Upper lobe of right lung (tissue), 1 donor: ENCODE measurements at regions not wholly inside any gene's neighbourhood (a gene's known extent, or its start where the extent isn't known, plus 50 kb on each side); places are given as distances from the start of the nearest gene placed in this dataset.

Source experiments
- ATAC-seq: fragments of 200-7000 bp; cut with Tn5 transposase; one replicate; pipeline ENCODE4 v1.9.1; 2020; ENCODE audit warnings: mild to moderate bottlenecking, moderate library complexity
- DNase-seq: peaks from one replicate; pipeline ENCODE4 v3.0.0-alpha.2; 2020
- H3K27ac ChIP-seq: fragments of 200-600 bp; one replicate; pipeline ENCODE4 v1.8.0; 2022
- H3K27me3 ChIP-seq: fragments of 200-600 bp; one replicate; pipeline ENCODE4 v1.8.0; 2022; ENCODE audit warnings: mild to moderate bottlenecking
- H3K36me3 ChIP-seq: fragments of 200-600 bp; one replicate; pipeline ENCODE4 v1.8.0; 2022
- H3K4me1 ChIP-seq: fragments of 200-600 bp; one replicate; pipeline ENCODE4 v1.8.0; 2022
- H3K4me3 ChIP-seq: fragments of 200-600 bp; one replicate; pipeline ENCODE4 v1.8.0; 2022; ENCODE audit warnings: mild to moderate bottlenecking
- H3K9me3 ChIP-seq: fragments of 200-600 bp; one replicate; pipeline ENCODE4 v1.8.0; 2022
- intact Hi-C: fragments of 100-400 bp; cut with DNase I; formaldehyde crosslinking; loops from one replicate; pipeline ENCODE4 v1.11.0; 2022
- TF ChIP-seq, protein P1 (sequence below): fragments of 200-600 bp; IDR thresholded peaks from one replicate; pipeline ENCODE4 v1.8.0; 2022; ENCODE audit warnings: antibody characterized with exemption
- donor health status: DM: no; HTN: yes; CAD: no; lungs with severe emphysema.

DNA sequence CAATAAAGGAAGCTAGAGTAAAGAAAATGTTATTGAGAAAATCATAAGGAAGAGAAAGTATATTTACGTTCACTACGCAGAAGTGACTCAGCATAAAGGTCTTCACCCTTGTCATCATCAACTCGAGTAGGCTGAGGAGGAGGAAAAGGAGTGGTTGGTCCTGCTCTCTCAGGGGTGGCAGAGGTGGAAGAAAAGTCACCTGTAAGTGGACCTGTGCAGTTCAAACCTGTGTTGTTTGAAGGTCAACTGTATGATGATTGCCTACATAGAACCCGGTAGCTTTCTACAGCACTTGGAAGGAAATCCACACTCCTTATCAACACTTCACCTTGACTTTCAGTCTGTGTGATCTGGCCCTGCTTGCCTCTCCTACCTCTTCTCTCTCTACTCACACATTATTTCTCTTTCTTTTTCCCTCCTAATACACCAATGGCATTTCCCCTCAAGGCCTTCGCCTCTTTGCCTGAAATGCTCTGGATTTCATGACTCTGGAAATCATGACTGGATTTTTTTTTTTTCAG is 109.3 kb upstream of the CPEB4 start:
- Histone ChIP-seq H3K36me3 (no peaks in the 10 kb centered on the region), H3K4me1 (peaks cover 19% of the 10 kb centered on the region), H3K4me3 (no peak overlapping the region), H3K9me3 (no peaks in the 10 kb centered on the region), H3K27ac (peak overlapping the region; percentile 2), H3K27me3 (no peaks in the 10 kb centered on the region)
- TF ChIP-seq, protein P1, sequence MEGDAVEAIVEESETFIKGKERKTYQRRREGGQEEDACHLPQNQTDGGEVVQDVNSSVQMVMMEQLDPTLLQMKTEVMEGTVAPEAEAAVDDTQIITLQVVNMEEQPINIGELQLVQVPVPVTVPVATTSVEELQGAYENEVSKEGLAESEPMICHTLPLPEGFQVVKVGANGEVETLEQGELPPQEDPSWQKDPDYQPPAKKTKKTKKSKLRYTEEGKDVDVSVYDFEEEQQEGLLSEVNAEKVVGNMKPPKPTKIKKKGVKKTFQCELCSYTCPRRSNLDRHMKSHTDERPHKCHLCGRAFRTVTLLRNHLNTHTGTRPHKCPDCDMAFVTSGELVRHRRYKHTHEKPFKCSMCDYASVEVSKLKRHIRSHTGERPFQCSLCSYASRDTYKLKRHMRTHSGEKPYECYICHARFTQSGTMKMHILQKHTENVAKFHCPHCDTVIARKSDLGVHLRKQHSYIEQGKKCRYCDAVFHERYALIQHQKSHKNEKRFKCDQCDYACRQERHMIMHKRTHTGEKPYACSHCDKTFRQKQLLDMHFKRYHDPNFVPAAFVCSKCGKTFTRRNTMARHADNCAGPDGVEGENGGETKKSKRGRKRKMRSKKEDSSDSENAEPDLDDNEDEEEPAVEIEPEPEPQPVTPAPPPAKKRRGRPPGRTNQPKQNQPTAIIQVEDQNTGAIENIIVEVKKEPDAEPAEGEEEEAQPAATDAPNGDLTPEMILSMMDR = no peak
- intact Hi-C loops = no loop called here
- DNase-seq = no peak
- ATAC-seq = peak; percentile 54

DNA sequence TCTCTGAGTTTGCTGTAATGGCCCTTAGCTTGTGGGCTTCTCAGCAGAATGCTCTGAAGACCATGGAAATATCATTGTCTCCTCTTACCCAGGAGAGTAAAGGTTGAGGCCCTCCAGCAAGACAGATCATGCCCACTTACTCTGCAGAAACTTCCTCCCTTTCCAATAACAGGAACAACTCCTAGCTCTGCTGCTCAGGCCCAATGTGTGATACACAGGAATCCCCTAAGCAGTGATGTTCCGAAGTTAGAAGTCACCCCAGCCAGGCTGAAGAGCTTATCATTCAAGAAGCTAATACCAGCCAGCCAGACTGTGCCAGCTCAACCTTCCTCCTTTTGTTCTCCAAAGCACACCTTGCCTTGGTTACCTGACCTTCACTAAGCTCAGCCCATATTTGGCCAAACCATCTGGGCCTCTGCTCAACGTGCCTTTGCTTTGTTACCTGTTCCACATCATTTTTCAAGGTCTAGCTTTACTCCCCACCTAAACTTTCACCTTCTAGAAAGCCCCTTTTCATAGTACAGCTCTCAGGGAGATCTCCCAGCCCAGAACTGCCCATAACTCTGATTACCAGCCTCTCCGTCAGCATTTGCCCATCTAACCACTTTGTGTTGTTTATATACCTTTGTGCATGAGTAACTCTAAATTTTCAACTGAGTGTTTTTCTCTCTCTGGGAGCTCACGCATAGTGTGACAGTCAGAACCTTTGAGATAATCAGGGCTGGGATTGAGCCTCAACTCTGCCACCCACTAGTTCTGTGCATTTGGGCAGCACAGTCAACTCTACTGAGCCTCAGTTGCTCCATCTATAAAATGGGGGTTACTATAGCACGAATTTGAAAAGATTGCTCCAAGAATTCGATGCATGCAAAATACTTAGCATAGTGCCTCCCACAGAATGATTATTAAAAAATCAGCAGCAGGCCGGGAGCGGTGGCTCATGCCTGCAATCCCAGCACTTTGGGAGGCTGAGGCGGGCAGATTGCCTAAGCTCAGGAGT is 107.6 kb upstream of the CPEB4 start:
- DNase-seq (no peak), ATAC-seq (no peak)
- H3K36me3 ChIP-seq = no peaks in the 10 kb centered on the region
- intact Hi-C loops = no loop called here
- no peaks in the 10 kb centered on the region for H3K27me3 ChIP-seq
- H3K9me3 ChIP-seq = no peaks in the 10 kb centered on the region
- H3K27ac ChIP-seq = peak overlapping the region; percentile 61
- peaks cover 19% of the 10 kb centered on the region for H3K4me1 ChIP-seq
- no peak overlapping the region for H3K4me3 ChIP-seq
- TF ChIP-seq, protein P1 = no peak

DNA sequence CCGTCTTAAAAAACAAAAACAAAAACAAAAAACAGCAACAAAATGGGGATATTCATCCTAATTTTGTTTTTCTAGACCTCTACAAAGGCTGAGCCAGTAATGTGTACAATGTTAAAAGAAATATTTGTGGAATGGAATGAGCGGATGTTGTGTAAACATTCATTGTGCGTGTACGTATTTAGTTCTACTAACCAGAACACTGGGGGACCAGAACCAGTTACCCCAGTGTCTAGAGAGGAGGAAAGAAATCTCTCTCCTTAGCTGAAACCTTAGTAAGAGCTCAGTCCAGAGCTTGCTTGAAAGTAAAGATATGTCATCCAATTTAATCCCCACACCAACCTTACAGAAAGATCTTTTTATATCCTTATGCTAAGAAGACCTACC is 106.7 kb upstream of the CPEB4 start:
- TF ChIP-seq, protein P1 = no peak
- Histone ChIP-seq H3K9me3 (no peaks in the 10 kb centered on the region), H3K4me1 (peaks cover 19% of the 10 kb centered on the region), H3K4me3 (no peak overlapping the region), H3K27me3 (no peaks in the 10 kb centered on the region), H3K27ac (peak overlapping the region; percentile 61), H3K36me3 (no peaks in the 10 kb centered on the region)
- ATAC-seq = peak; percentile 6
- DNase-seq = no peak
- intact Hi-C loops = no loop called here

DNA sequence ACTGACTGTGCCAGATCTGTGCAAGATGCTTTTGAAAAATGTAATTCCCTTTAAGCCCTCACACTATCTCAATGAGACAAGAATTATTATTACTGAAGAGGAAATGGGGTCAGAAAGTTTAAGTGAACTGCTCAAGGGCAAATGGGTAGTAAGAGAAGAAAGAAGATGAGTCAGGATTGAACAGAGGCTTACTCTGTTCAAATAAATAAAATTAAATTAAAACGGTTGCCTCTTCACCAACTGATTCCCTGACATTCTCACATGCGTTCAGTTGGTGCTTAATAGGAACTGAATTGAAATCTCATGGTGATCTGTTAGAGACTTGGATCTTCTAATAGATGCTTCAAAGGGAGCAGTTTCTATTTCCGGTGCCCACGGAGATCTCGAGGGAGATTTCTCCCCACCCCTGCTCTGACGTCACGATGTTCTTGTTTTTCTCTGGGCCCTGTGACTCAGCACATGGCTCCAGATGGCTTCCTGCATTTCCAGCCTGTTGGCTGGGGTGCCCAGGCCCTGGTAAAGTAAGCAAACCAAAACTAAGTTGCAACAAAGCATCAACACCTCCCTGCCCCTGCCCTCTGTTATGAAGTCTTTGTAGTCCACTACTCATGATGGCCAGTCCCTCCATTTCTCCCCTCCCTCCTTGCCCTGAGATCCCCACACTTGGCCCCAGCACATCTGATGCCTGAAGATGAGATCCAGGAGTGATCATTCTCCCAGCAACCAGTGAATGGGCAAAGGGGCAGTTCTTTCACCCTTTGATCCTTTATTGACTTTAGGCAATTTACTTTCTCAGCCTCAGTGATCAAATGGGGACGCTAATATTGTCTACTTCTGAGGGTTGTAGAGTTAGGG is 106.1 kb upstream of the CPEB4 start:
- peak; percentile 72 for DNase-seq

DNA sequence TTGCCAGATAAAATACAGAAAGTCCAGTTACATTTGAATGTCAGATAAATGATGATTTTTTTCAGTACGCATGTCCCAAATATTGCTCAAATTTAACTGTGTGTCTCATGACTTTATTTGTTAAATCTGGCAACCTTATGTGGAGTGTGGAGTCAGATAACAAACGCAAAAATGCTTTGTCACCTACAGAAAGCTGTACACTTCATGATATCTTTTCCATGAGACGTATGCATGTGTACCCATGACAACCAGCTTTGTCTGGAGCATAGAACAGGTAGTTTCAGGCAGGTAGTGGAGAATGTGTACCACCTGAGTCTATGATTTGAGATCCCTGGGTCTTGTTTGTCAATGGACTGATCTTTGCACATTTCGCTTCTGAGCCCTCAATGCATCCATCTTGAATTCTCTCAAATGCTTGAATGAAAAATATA is 105.5 kb upstream of the CPEB4 start:
- Histone ChIP-seq H3K4me1 (peaks cover 19% of the 10 kb centered on the region), H3K36me3 (no peaks in the 10 kb centered on the region), H3K9me3 (no peaks in the 10 kb centered on the region), H3K27me3 (no peaks in the 10 kb centered on the region), H3K4me3 (no peak overlapping the region), H3K27ac (peak overlapping the region; percentile 61)
- ATAC-seq (no peak), DNase-seq (no peak)
- intact Hi-C loops = no loop called here
- TF ChIP-seq, protein P1 = no peak

More for the DNA sequence above, 106.1 kb upstream of the CPEB4 start:
- H3K4me3 ChIP-seq = no peak overlapping the region
- TF ChIP-seq, protein P1 = no peak
- peak; percentile 81 for ATAC-seq
- no peaks in the 10 kb centered on the region for H3K9me3 ChIP-seq
- H3K4me1 ChIP-seq = peaks cover 19% of the 10 kb centered on the region
- intact Hi-C loops = no loop called here
- no peaks in the 10 kb centered on the region for H3K36me3 ChIP-seq
- peak overlapping the region; percentile 61 for H3K27ac ChIP-seq
- H3K27me3 ChIP-seq = no peaks in the 10 kb centered on the region
